Activated CD8-positive, alpha-beta T cell treated with anti-CD3 and anti-CD28 coated beads for 36 hours (primary cell): ENCODE measurements at regions not wholly inside any gene's neighbourhood (a gene's known extent, or its start where the extent isn't known, plus 50 kb on each side); places are given as distances from the start of the nearest gene placed in this dataset. TPM values are rescaled to one million over a fixed set of nuclear protein-coding genes. Genes with fewer than 3 reads are reported as not detected.

ENCODE experiments used
- ATAC-seq: fragments of 200-7000 bp; cut with Tn5 transposase; one replicate; pipeline ENCODE4 v1.10.0; 2021; ENCODE audit warnings: mild to moderate bottlenecking, moderate library complexity
- CTCF ChIA-PET: fragments of 350-600 bp; sonication (Branson Sonifier 250); formaldehyde crosslinking; loops from one replicate; lab custom pipeline; 2021; ENCODE audit warnings: antibody characterized with exemption; lab: Charles Lee
- POLR2A ChIA-PET: fragments of 350-600 bp; sonication (Branson Sonifier 250); formaldehyde crosslinking; loops from one replicate; lab custom pipeline; 2021; ENCODE audit warnings: antibody characterized with exemption; lab: Charles Lee
- DNase-seq: peaks from one replicate; pipeline ENCODE4 v3.0.0-alpha.2; 2020
- H3K27ac Mint-ChIP-seq: one replicate; pipeline ENCODE4 v1.8.0; 2021; ENCODE audit warnings: mild to moderate bottlenecking, mixed read lengths
- H3K27me3 Mint-ChIP-seq: one replicate; pipeline ENCODE4 v1.8.0; 2021; ENCODE audit warnings: mixed read lengths
- H3K36me3 Mint-ChIP-seq: one replicate; pipeline ENCODE4 v1.8.0; 2021; ENCODE audit warnings: low read depth, mixed read lengths
- H3K4me1 Mint-ChIP-seq: one replicate; pipeline ENCODE4 v1.8.0; 2021; ENCODE audit warnings: low read depth, mixed read lengths
- H3K4me3 Mint-ChIP-seq: one replicate; pipeline ENCODE4 v1.8.0; 2021; ENCODE audit warnings: mild to moderate bottlenecking, moderate library complexity, mixed read lengths
- H3K9me3 Mint-ChIP-seq: one replicate; pipeline ENCODE4 v1.8.0; 2021; ENCODE audit warnings: mixed read lengths
- CTCF ChIP-seq: fragments of 200-600 bp; IDR thresholded peaks from one replicate; pipeline ENCODE4 v1.8.0; 2022; ENCODE audit warnings: antibody characterized with exemption, mild to moderate bottlenecking
- intact Hi-C: fragments of 100-400 bp; cut with micrococcal nuclease; formaldehyde crosslinking; loops from one replicate; pipeline ENCODE4 v1.10.0; 2022
- microRNA-seq: library from miRNA; unstranded; fragments of <30 nt; microRNA quantifications from one replicate; pipeline ENCODE4 v1.2.0, GENCODE V29; 2022; ENCODE audit warnings: borderline microRNAs expressed, borderline replicate concordance

GRCh38 chr6:98783578-98783977 lies 50.8 kb upstream of the POU3F2 start:
- TF ChIP-seq CTCF: no peak
- POLR2A ChIA-PET: no interaction called here
- ATAC-seq (no peak), DNase-seq (no peak)
- H3K4me1 Mint-ChIP-seq: no peaks in the 10 kb centered on the region
- H3K27ac Mint-ChIP-seq: no peak overlapping the region
- no peak overlapping the region for H3K4me3 Mint-ChIP-seq
- H3K9me3 Mint-ChIP-seq: no peaks in the 10 kb centered on the region
- CTCF ChIA-PET: no interaction called here
- peaks cover 31% of the 10 kb centered on the region for H3K27me3 Mint-ChIP-seq
- intact Hi-C loops: no loop called here
- no peaks in the 10 kb centered on the region for H3K36me3 Mint-ChIP-seq

Small RNA genes in the stretch of these regions (microRNA-seq; reads per million reads assigned to microRNA genes)
- gene MIR2113: not detected
